GM23338 (cell line): ENCODE measurements at regions not wholly inside any gene's neighbourhood (a gene's known extent, or its start where the extent isn't known, plus 50 kb on each side); places are given as distances from the start of the nearest gene placed in this dataset.

Experiments
- CTCF ChIP-seq, 2 experiments: fragments of 200-600 bp in 1 of 2; sonication (generic) in 1 of 2; conservative IDR thresholded peaks; 2 replicates each; pipeline versions ENCODE4 v1.5.1 to v1.6.1; 2016 to 2017; ENCODE audit warnings: antibody characterized with exemption in 2 of 2, low read depth in 2 of 2, mild to moderate bottlenecking in 2 of 2, moderate library complexity in 1 of 2
- EZH2 ChIP-seq: fragments of 200-600 bp; sonication (generic); IDR thresholded peaks from one replicate; pipeline ENCODE4 v1.8.0; 2017; ENCODE audit warnings: antibody characterized with exemption, mild to moderate bottlenecking, low read depth; ENCODE audit not compliant: unreplicated experiment
- JUNB ChIP-seq: IDR thresholded peaks from one replicate; pipeline ENCODE4 v1.6.1; 2016; ENCODE audit warnings: antibody characterized with exemption; ENCODE audit not compliant: unreplicated experiment
- POLR2AphosphoS5 ChIP-seq: IDR thresholded peaks from 2 replicates; pipeline ENCODE4 v1.6.1; 2016; ENCODE audit warnings: antibody characterized with exemption, low read depth
- REST ChIP-seq: IDR thresholded peaks from one replicate; pipeline ENCODE4 v1.6.1; 2018; ENCODE audit warnings: antibody characterized with exemption; ENCODE audit not compliant: unreplicated experiment

GRCh38 chr5:96155147-96155546, 193.5 kb upstream of the ELL2 start:
- TF ChIP-seq CTCF (conservative IDR thresholded peaks at IDR 0.05; ENCODE audit: low read depth in 2 of 2) (no peak), EZH2 (no peak), JUNB (no peak), POLR2AphosphoS5 (no peak), REST (no peak)
